D341Med (cell line): ENCODE measurements at regions not wholly inside any gene's neighbourhood (a gene's known extent, or its start where the extent isn't known, plus 50 kb on each side); places are given as distances from the start of the nearest gene placed in this dataset.

ENCODE experiments used
- DNase-seq: peaks from one replicate; pipeline ENCODE4 v3.0.0; 2012; ENCODE audit warnings: low spot score

DNA sequence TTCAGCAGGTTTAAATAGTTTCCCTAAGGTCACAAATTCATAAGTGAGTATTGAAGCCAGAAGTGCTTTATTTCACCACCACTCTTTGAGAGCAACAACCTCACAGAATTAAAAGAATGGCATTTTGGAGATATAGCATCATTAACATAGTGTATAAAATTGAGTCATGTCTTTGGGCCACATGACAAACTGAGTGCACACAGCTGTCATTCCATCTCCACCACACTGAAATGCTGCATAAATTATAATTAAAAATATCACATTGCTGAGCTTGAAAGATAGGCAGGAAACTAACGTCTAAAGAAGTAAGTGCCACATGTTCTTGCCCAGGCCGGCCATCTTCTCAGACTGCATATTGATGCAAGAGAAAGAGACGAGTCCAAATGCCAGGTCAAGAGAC is 897.9 kb upstream of the CNTNAP5 start:
- DNase-seq, result no peak

GRCh38 chr2:123128951-123129350 is 896.1 kb upstream of the CNTNAP5 start:
- no peak for DNase-seq

- DNase-seq, result no peak
Measured at GRCh38 chr2:123136419-123136818, 888.7 kb upstream of the CNTNAP5 start.

DNA sequence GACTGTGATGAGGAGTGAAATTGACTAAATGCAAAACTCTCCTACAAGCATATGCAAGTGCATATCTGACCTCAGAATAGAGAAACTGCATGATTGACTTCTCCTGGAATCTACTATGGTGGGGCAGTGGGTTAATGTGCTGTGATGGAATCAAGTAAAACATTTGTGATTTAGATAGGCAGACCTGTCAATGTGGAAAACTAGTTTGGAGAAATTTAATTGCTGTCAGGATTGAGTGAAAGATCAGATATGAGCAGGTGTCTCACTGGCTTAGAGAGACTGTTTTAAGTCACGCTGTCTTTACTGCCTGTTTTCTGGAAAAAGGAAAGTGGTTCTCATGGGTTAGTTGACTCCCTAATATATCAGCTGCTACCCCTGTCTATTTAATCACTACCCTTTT is 881.0 kb upstream of the CNTNAP5 start:
- DNase-seq, result no peak

GRCh38 chr2:123153041-123153440 is 872.0 kb upstream of the CNTNAP5 start:
- DNase-seq, result no peak

DNA sequence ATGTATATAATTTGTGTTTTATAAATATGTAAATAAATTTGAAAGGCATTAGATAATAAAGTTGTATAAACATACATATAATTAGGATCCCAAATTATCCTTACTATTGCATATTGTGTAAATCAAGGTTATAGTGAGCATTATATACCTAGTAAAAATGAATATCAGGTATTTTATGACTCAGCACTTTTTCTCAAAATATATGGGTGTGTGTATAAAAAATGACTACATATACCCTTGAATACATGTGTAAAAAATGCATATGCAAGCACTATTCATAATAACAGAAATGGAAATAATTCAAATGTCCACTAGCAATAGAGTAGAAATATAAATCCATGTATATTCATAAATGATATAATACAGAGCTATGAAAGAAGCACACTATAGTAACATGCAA is 870.9 kb upstream of the CNTNAP5 start:
- no peak for DNase-seq

- no peak for DNase-seq
Measured at GRCh38 chr2:123157016-123157415, 868.1 kb upstream of the CNTNAP5 start.

GRCh38 chr2:123162400-123163016 is 862.6 kb upstream of the CNTNAP5 start:
- no peak for DNase-seq

GRCh38 chr2:123163398-123163797 is 861.7 kb upstream of the CNTNAP5 start:
- DNase-seq, result no peak

DNA sequence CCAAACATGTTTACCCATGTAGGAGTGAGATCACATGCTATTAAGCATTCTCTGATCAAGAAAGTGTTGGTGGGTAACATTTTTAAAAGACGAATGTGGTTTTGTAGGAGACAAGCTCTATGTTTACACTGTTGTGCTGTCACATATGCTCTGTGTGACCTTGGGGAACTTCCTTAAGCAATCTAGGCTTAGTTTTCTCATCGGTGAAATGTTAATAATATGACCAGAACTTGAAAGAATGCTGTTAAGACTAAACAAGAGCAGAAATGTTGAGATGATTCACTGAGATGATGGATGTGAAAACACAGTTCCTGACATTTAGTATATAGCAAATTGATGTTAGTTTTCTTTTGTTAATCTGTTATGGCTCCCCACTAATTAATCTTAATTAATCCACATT is 860.9 kb upstream of the CNTNAP5 start:
- no peak for DNase-seq

DNA sequence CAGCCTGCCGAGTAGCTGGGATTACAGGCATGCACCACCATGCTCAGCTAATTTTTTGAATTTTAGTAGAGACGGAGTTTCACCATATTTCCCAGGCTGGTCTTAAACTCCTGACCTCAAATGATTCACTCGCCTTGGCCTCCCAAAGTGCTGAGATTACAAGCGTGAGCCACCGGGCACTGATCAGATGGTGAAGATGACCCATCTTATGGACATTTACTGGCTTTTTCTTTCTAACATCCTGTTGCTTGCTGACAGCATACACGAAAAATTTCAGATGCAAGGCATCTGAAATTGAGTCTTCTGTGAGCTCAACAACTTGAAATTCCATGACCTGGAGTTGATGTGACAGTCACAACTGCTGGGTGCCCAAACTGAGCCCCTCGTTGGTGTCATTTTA is 859.5 kb upstream of the CNTNAP5 start:
- no peak for DNase-seq

DNA sequence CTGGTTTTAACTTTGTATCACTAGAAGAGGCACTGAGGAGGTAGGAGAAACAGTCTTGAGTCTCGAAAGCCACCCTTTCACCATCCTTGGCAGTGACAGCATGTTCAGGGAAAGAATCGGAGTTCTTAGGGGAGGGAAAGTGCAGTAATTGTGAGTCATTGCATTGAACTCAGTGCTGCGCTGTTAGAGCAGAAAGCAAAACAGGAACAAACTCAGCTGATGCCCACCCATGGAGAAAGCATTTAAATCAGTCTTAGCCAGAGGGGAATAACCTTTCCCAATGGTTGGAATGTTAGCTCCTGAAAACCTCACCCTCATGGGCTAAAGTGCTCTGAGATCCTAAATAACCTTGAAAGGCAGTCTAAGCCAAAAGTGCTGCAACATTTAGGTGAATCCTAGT is 845.6 kb upstream of the CNTNAP5 start:
- no peak for DNase-seq

- no peak for DNase-seq
Measured at GRCh38 chr2:123195957-123196356, 829.1 kb upstream of the CNTNAP5 start.

- DNase-seq, result no peak
Measured at GRCh38 chr2:123200035-123200434, 825.1 kb upstream of the CNTNAP5 start.

DNA sequence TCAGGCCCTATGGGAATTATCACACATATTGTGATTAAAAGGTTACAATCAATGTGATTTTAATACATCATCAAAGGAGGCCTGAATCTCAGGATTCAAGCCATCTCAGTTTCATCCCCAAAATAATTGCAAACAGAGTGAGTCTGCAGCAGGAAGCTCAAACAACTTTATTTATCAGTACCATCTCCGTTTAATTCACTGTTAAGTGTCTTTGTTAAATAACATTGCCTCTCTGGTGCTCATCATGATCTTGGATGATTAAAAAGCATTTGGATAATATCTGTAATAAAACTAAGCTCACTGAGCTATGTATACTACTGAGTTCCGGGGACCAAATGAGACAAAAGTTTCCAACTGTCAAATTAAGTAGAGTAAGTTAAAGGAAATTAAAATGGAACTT is 817.8 kb upstream of the CNTNAP5 start:
- no peak for DNase-seq

DNA sequence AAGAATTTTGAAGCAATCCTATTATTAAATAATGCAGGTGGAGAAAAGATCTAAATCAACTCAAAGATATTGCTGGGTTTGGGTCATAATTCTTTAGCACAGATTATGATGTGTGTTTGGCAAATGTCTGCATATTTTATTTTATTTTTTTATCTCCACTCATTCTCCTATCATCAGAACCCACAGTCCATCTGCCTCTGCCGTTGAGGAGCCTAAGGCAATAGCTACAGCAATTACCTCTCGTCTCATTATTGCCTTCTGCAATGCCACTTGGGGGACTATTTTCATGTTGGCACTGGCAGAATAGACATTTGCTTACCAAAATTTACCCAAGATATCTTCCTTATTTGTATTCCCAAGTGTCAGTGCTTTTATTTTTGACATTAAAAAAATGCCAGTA is 815.9 kb upstream of the CNTNAP5 start:
- DNase-seq, result no peak

DNA sequence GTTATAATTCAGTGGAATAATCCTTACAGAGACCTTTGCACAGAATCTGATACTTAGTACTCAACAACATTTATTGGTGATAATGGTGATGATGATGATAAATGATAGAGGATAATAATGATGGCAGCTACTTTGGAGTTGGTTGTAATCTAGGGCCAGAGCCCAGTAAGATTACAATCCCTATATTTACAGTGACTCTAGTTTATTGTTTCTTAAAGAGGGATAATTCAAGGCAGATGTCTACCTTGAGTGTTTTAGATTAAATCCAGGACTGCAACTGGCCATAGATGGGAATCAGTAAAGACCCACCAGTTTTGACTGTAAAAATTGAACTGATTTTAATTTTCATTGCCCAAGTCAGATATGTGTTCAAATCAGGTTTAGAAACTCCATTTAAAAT is 813.9 kb upstream of the CNTNAP5 start:
- DNase-seq, result no peak

- DNase-seq, result no peak
Measured at GRCh38 chr2:123245156-123245555, 779.9 kb upstream of the CNTNAP5 start.

- DNase-seq, result no peak
Measured at GRCh38 chr2:123258877-123259539, 766.1 kb upstream of the CNTNAP5 start.

- DNase-seq, result no peak
Measured at GRCh38 chr2:123262856-123263255, 762.2 kb upstream of the CNTNAP5 start.

DNA sequence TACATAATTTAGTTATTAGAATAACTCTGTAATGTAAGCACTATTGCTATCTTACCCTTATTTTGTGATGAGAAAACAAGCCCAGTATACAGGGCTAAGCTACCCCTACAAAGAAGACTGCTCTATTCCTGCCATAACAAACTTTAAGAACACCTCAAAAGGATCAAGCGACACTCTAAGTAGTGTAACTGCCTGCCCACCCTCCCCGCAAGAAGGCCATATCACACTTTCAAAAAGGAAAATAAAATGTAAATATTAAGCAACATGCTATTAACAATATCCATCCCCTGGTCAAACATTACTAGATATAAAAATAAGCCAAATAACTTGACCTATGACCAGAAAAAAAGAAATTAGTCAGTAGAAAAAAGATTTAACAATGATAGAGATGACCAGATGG is 741.7 kb upstream of the CNTNAP5 start:
- DNase-seq, result no peak

DNA sequence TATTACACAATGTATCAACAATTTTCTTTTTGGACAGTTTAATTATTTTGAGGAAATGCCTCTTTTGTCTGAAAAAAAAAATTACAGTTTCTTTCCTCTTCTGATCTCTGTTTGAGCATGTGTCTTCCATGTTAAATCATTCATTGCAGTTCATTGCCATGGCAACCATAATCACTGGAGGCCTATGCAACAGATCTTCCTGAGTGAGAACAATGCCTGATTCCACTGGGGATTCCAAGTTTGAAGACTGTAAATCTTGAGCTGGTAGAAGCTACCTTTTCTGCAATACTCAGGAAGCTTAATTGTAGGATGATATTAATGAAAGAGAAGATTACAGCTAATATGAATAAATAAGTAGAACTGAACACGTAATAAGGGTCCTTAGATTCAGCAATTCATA is 721.4 kb upstream of the CNTNAP5 start:
- no peak for DNase-seq
